SK-N-SH (cell line): ENCODE measurements at regions not wholly inside any gene's neighbourhood (a gene's known extent, or its start where the extent isn't known, plus 50 kb on each side); places are given as distances from the start of the nearest gene placed in this dataset.

Experiments
- CTCF ChIP-seq: fragments of 200-600 bp; sonication (generic); IDR thresholded peaks from 2 replicates; pipeline ENCODE4 v1.6.1; 2017; ENCODE audit warnings: antibody characterized with exemption, mild to moderate bottlenecking, moderate library complexity
- EP300 ChIP-seq, 2 experiments: IDR thresholded peaks; 2 replicates each; pipeline versions ENCODE4 v1.4.0 to v1.6.1; 2012; ENCODE audit warnings: borderline replicate concordance in 1 of 2, low read depth in 1 of 2, low read length in 1 of 2
- POLR2AphosphoS5 ChIP-seq: IDR thresholded peaks from 2 replicates; pipeline ENCODE4 v1.6.1; 2012; ENCODE audit warnings: low read depth, low read length
- RFX5 ChIP-seq: IDR thresholded peaks from 2 replicates; pipeline ENCODE4 v1.6.1; 2012; ENCODE audit warnings: mild to moderate bottlenecking, improper control_type of control experiment, low read length
- TEAD4 ChIP-seq: IDR thresholded peaks from 2 replicates; pipeline ENCODE4 v1.4.0; 2012; ENCODE audit warnings: mild to moderate bottlenecking, borderline replicate concordance; ENCODE audit not compliant: insufficient read depth

GRCh38 chr6:165930668-165931214 lies 236.9 kb downstream of the TBXT start:
- TF ChIP-seq CTCF (no peak), RFX5 (no peak), EP300 (IDR thresholded peaks at IDR 0.05; ENCODE audit: borderline replicate concordance in 1 of 2, low read depth in 1 of 2, low read length in 1 of 2) (no peak), TEAD4 (no peak), POLR2AphosphoS5 (no peak)
